ENCODE measurements at regions not wholly inside any gene's neighbourhood (a gene's known extent, or its start where the extent isn't known, plus 50 kb on each side); places are given as distances from the start of the nearest gene placed in this dataset.

GRCh38 chr12:14253496-14253895 is 112.0 kb upstream of the ATF7IP start:
- Histone ChIP-seq H3K79me2 (ENCODE audit: control insufficient read depth, insufficient read depth, low read length, unreplicated experiment) (no peaks in the 10 kb centered on the region), H3K4me3 (ENCODE audit: low read depth, low read length) (no peak overlapping the region), H2AFZ (ENCODE audit: low read length, unreplicated experiment) (no peak overlapping the region), H3K27ac (ENCODE audit: low read depth, low read length) (no peak overlapping the region), H3K27me3 (ENCODE audit: insufficient read depth, low read length) (no peaks in the 10 kb centered on the region), H3K4me1 (ENCODE audit: control insufficient read depth, insufficient read depth, low read length, unreplicated experiment) (peaks cover 22% of the 10 kb centered on the region), H3K36me3 (ENCODE audit: insufficient read depth, low read length) (no peaks in the 10 kb centered on the region)

- Histone ChIP-seq H3K36me3 (ENCODE audit: insufficient read depth, low read length) (no peaks in the 10 kb centered on the region), H3K27me3 (ENCODE audit: insufficient read depth, low read length) (no peaks in the 10 kb centered on the region), H3K79me2 (ENCODE audit: control insufficient read depth, insufficient read depth, low read length, unreplicated experiment) (no peaks in the 10 kb centered on the region), H2AFZ (ENCODE audit: low read length, unreplicated experiment) (no peak overlapping the region), H3K4me1 (ENCODE audit: control insufficient read depth, insufficient read depth, low read length, unreplicated experiment) (peaks cover 27% of the 10 kb centered on the region), H3K27ac (ENCODE audit: low read depth, low read length) (no peak overlapping the region), H3K4me3 (ENCODE audit: low read depth, low read length) (no peak overlapping the region)
Observed at GRCh38 chr12:14254781-14255180, 110.7 kb upstream of the ATF7IP start.

GRCh38 chr12:14256121-14256520 is 109.4 kb upstream of the ATF7IP start:
- Histone ChIP-seq H3K4me1 (ENCODE audit: control insufficient read depth, insufficient read depth, low read length, unreplicated experiment) (peaks cover 40% of the 10 kb centered on the region), H3K27ac (ENCODE audit: low read depth, low read length) (peak overlapping the region; percentile 97)

GRCh38 chr12:14256555-14257169 is 108.8 kb upstream of the ATF7IP start:
- H3K27ac ChIP-seq (ENCODE audit: low read depth, low read length), result peak overlapping the region; percentile 97
- H3K27me3 ChIP-seq (ENCODE audit: insufficient read depth, low read length), result no peaks in the 10 kb centered on the region
- peak overlapping the region; percentile 90 for H2AFZ ChIP-seq (ENCODE audit: low read length, unreplicated experiment)
- no peaks in the 10 kb centered on the region for H3K36me3 ChIP-seq (ENCODE audit: insufficient read depth, low read length)
- H3K4me1 ChIP-seq (ENCODE audit: control insufficient read depth, insufficient read depth, low read length, unreplicated experiment), result peaks cover 42% of the 10 kb centered on the region
- no peaks in the 10 kb centered on the region for H3K79me2 ChIP-seq (ENCODE audit: control insufficient read depth, insufficient read depth, low read length, unreplicated experiment)
- H3K4me3 ChIP-seq (ENCODE audit: low read depth, low read length), result peak overlapping the region; percentile 29; the same call in 1 of the 2 replicates

More at GRCh38 chr12:14256121-14256520, 109.4 kb upstream of the ATF7IP start:
- Histone ChIP-seq H3K4me3 (ENCODE audit: low read depth, low read length) (peak overlapping the region; percentile 15; the same call in 1 of the 2 replicates), H2AFZ (ENCODE audit: low read length, unreplicated experiment) (peak overlapping the region; percentile 90), H3K36me3 (ENCODE audit: insufficient read depth, low read length) (no peaks in the 10 kb centered on the region), H3K27me3 (ENCODE audit: insufficient read depth, low read length) (no peaks in the 10 kb centered on the region), H3K79me2 (ENCODE audit: control insufficient read depth, insufficient read depth, low read length, unreplicated experiment) (no peaks in the 10 kb centered on the region)

GRCh38 chr12:14257303-14257733 is 108.2 kb upstream of the ATF7IP start:
- Histone ChIP-seq H3K36me3 (ENCODE audit: insufficient read depth, low read length) (no peaks in the 10 kb centered on the region), H3K4me1 (ENCODE audit: control insufficient read depth, insufficient read depth, low read length, unreplicated experiment) (peaks cover 42% of the 10 kb centered on the region), H3K27ac (ENCODE audit: low read depth, low read length) (peak overlapping the region; percentile 97), H3K27me3 (ENCODE audit: insufficient read depth, low read length) (no peaks in the 10 kb centered on the region), H2AFZ (ENCODE audit: low read length, unreplicated experiment) (peak overlapping the region; percentile 62), H3K4me3 (ENCODE audit: low read depth, low read length) (peak overlapping the region; percentile 29; the same call in 1 of the 2 replicates), H3K79me2 (ENCODE audit: control insufficient read depth, insufficient read depth, low read length, unreplicated experiment) (no peaks in the 10 kb centered on the region)

GRCh38 chr12:14257734-14258574 is 107.5 kb upstream of the ATF7IP start:
- H3K27me3 ChIP-seq (ENCODE audit: insufficient read depth, low read length), result no peaks in the 10 kb centered on the region
- peak overlapping the region; percentile 59; the same call in 1 of the 2 replicates for H3K4me3 ChIP-seq (ENCODE audit: low read depth, low read length)
- H3K36me3 ChIP-seq (ENCODE audit: insufficient read depth, low read length), result no peaks in the 10 kb centered on the region
- peak overlapping the region; percentile 97 for H3K27ac ChIP-seq (ENCODE audit: low read depth, low read length)
- peak overlapping the region; percentile 67 for H2AFZ ChIP-seq (ENCODE audit: low read length, unreplicated experiment)
- H3K79me2 ChIP-seq (ENCODE audit: control insufficient read depth, insufficient read depth, low read length, unreplicated experiment), result no peaks in the 10 kb centered on the region
- peaks cover 42% of the 10 kb centered on the region for H3K4me1 ChIP-seq (ENCODE audit: control insufficient read depth, insufficient read depth, low read length, unreplicated experiment)

GRCh38 chr12:14258575-14258940 is 106.9 kb upstream of the ATF7IP start:
- peak overlapping the region; percentile 59; the same call in 1 of the 2 replicates for H3K4me3 ChIP-seq (ENCODE audit: low read depth, low read length)
- no peaks in the 10 kb centered on the region for H3K36me3 ChIP-seq (ENCODE audit: insufficient read depth, low read length)
- H2AFZ ChIP-seq (ENCODE audit: low read length, unreplicated experiment), result peak overlapping the region; percentile 67
- peaks cover 42% of the 10 kb centered on the region for H3K4me1 ChIP-seq (ENCODE audit: control insufficient read depth, insufficient read depth, low read length, unreplicated experiment)
- H3K27me3 ChIP-seq (ENCODE audit: insufficient read depth, low read length), result no peaks in the 10 kb centered on the region
- peak overlapping the region; percentile 97 for H3K27ac ChIP-seq (ENCODE audit: low read depth, low read length)
- H3K79me2 ChIP-seq (ENCODE audit: control insufficient read depth, insufficient read depth, low read length, unreplicated experiment), result no peaks in the 10 kb centered on the region

- no peaks in the 10 kb centered on the region for H3K79me2 ChIP-seq (ENCODE audit: control insufficient read depth, insufficient read depth, low read length, unreplicated experiment)
- H2AFZ ChIP-seq (ENCODE audit: low read length, unreplicated experiment), result peak overlapping the region; percentile 79
- H3K4me1 ChIP-seq (ENCODE audit: control insufficient read depth, insufficient read depth, low read length, unreplicated experiment), result peaks cover 42% of the 10 kb centered on the region
- no peaks in the 10 kb centered on the region for H3K36me3 ChIP-seq (ENCODE audit: insufficient read depth, low read length)
- H3K27me3 ChIP-seq (ENCODE audit: insufficient read depth, low read length), result no peaks in the 10 kb centered on the region
- peak overlapping the region; percentile 97 for H3K27ac ChIP-seq (ENCODE audit: low read depth, low read length)
- H3K4me3 ChIP-seq (ENCODE audit: low read depth, low read length), result 0 out of 2 replicates have a peak overlapping the region, but pooled peaks have one; percentile 12
Observed at GRCh38 chr12:14259481-14260010, 105.9 kb upstream of the ATF7IP start.

- Histone ChIP-seq H3K4me3 (ENCODE audit: low read depth, low read length) (peak overlapping the region; percentile 51), H3K27ac (ENCODE audit: low read depth, low read length) (peak overlapping the region; percentile 97), H3K36me3 (ENCODE audit: insufficient read depth, low read length) (no peaks in the 10 kb centered on the region), H3K4me1 (ENCODE audit: control insufficient read depth, insufficient read depth, low read length, unreplicated experiment) (peaks cover 42% of the 10 kb centered on the region), H3K79me2 (ENCODE audit: control insufficient read depth, insufficient read depth, low read length, unreplicated experiment) (no peaks in the 10 kb centered on the region), H3K27me3 (ENCODE audit: insufficient read depth, low read length) (no peaks in the 10 kb centered on the region), H2AFZ (ENCODE audit: low read length, unreplicated experiment) (peak overlapping the region; percentile 79)
Observed at GRCh38 chr12:14260011-14260993, 105.2 kb upstream of the ATF7IP start.

- no peak overlapping the region; the same call in 1 of the 2 replicates for H3K4me3 ChIP-seq (ENCODE audit: low read depth, low read length)
- peak overlapping the region; percentile 97 for H3K27ac ChIP-seq (ENCODE audit: low read depth, low read length)
- no peaks in the 10 kb centered on the region for H3K79me2 ChIP-seq (ENCODE audit: control insufficient read depth, insufficient read depth, low read length, unreplicated experiment)
- peaks cover 39% of the 10 kb centered on the region for H3K4me1 ChIP-seq (ENCODE audit: control insufficient read depth, insufficient read depth, low read length, unreplicated experiment)
- H3K36me3 ChIP-seq (ENCODE audit: insufficient read depth, low read length), result no peaks in the 10 kb centered on the region
- no peaks in the 10 kb centered on the region for H3K27me3 ChIP-seq (ENCODE audit: insufficient read depth, low read length)
- peak overlapping the region; percentile 79 for H2AFZ ChIP-seq (ENCODE audit: low read length, unreplicated experiment)
Observed at GRCh38 chr12:14261096-14261495, 104.4 kb upstream of the ATF7IP start.
